ENCODE measurements at regions not wholly inside any gene's neighbourhood (a gene's known extent, or its start where the extent isn't known, plus 50 kb on each side); places are given as distances from the start of the nearest gene placed in this dataset.

GRCh38 chr18:64253873-64254272 lies 105.0 kb upstream of the LINC00305 start:
- TF ChIP-seq CTCF (IDR thresholded peaks at IDR 0.05) = no peak
- TF ChIP-seq POLR2AphosphoS5 (IDR thresholded peaks at IDR 0.05; ENCODE audit: insufficient read depth in 1 of 2, low read depth in 1 of 2) = no peak
- no peak for TF ChIP-seq POLR2A (IDR thresholded peaks at IDR 0.05)
